ENCODE measurements at regions not wholly inside any gene's neighbourhood (a gene's known extent, or its start where the extent isn't known, plus 50 kb on each side); places are given as distances from the start of the nearest gene placed in this dataset.

GRCh38 chr10:130568246-130568645 lies 432.1 kb downstream of the GLRX3 start:
- TF ChIP-seq USF2 (IDR thresholded peaks at IDR 0.05; ENCODE audit: low read depth, low read length) (no peak), CEBPB (IDR thresholded peaks at IDR 0.05; ENCODE audit: low read depth, low read length) (no peak), RCOR1 (IDR thresholded peaks at IDR 0.05; ENCODE audit: insufficient replicate concordance, low read length) (no peak)
- Histone ChIP-seq H3K56ac (ENCODE audit: extremely low read depth, insufficient read depth, low read length) (no peak overlapping the region), H4K5ac (ENCODE audit: low read depth, low read length) (no peak overlapping the region), H4K91ac (ENCODE audit: insufficient read depth, low read depth, low read length) (no peak overlapping the region), H3K4me1 (ENCODE audit: control insufficient read depth, insufficient read depth, low read length) (no peaks in the 10 kb centered on the region), H3K27me3 (ENCODE audit: control insufficient read depth, insufficient read depth, low read length) (no peaks in the 10 kb centered on the region), H2AK5ac (ENCODE audit: low read depth, low read length) (no peak overlapping the region), H2BK15ac (ENCODE audit: low read depth, low read length) (no peak overlapping the region), H3K14ac (replicated peaks; ENCODE audit: low read depth, low read length) (no peak overlapping the region), H2BK20ac (ENCODE audit: low read depth, low read length) (no peak overlapping the region), H3K4me3 (ENCODE audit: insufficient read depth, low read depth, low read length) (no peak overlapping the region), H2AK9ac (replicated peaks; ENCODE audit: low read depth, low read length, poor library complexity) (no peak overlapping the region), H3K79me1 (ENCODE audit: low read depth in 1 of 2, low read length in 2 of 2) (no peaks in the 10 kb centered on the region), H3K9me1 (ENCODE audit: insufficient read depth, low read length) (no peaks in the 10 kb centered on the region), H3K4ac (ENCODE audit: low read depth, low read length) (no peak overlapping the region), H2AFZ (replicated peaks; ENCODE audit: low read length, poor library complexity) (no peak overlapping the region), H3K27ac (ENCODE audit: insufficient read depth, low read length) (no peak overlapping the region), H3K9ac (ENCODE audit: low read depth, low read length) (no peak overlapping the region), H4K8ac (ENCODE audit: low read depth in 2 of 2, low read length in 2 of 2) (no peak overlapping the region), H2BK120ac (ENCODE audit: low read depth, low read length) (no peak overlapping the region), H3K23ac (ENCODE audit: low read depth, low read length) (no peak overlapping the region), H3K4me2 (ENCODE audit: low read depth, low read length) (no peak overlapping the region), H3K9me3 (ENCODE audit: control insufficient read depth, insufficient read depth, low read length) (peaks cover 38% of the 10 kb centered on the region), H2BK5ac (ENCODE audit: low read depth, low read length, poor library complexity, severe bottlenecking) (no peak overlapping the region), H3K36me3 (ENCODE audit: control insufficient read depth, insufficient read depth, low read length) (no peaks in the 10 kb centered on the region), H4K20me1 (ENCODE audit: insufficient read depth, low read length) (no peaks in the 10 kb centered on the region), H3K18ac (ENCODE audit: low read depth, low read length) (no peak overlapping the region)
- POLR2A ChIA-PET (ENCODE audit: unreplicated experiment): no interaction called here
- DNase-seq (no peak), ATAC-seq (ENCODE audit: low read depth) (no peak)
- intact Hi-C loops (cut with micrococcal nuclease) (no loop called here), dilution Hi-C loops (cut with HindIII; ENCODE audit: low sequenced_read_pairs, unreplicated experiment) (no loop called here), in situ Hi-C loops (cut with MboI; ENCODE audit: low sequenced_read_pairs) (no loop called here)
- no TSS peak for BruUV-seq (replicated peaks)
- 93% methylated on average over 5 of the region's 18 CpGs; no CpG with 5 or more reads in 1 of the 2 experiments for WGBS, 2 experiments (ENCODE audit: extremely low coverage in 2 of 2, insufficient read length in 1 of 2)
- CTCF ChIA-PET: no interaction called here
